ENCODE measurements at regions not wholly inside any gene's neighbourhood (a gene's known extent, or its start where the extent isn't known, plus 50 kb on each side); places are given as distances from the start of the nearest gene placed in this dataset.

DNA sequence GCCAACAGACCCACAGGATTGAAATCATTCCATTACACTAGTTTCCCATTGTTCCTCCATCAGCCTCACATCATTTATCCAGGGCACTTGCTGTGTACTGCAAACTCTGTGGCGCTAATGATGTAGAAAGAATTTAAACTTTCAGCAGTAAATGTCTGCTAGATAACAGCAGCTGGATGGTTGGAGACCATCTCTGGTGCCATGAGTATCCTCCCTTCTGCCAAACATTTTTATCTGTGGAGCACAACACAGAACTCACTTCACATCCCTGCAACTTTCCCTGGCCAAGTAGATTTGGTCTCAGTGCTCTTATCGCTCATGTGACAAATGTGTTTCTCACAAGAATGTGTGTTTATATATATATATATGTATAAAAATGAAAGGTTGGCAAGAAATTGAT, 481.9 kb downstream of the FGF9 start:
- no peak overlapping the region for H3K4me3 ChIP-seq (ENCODE audit: low read depth, low read length)
- TF ChIP-seq, protein P1, sequence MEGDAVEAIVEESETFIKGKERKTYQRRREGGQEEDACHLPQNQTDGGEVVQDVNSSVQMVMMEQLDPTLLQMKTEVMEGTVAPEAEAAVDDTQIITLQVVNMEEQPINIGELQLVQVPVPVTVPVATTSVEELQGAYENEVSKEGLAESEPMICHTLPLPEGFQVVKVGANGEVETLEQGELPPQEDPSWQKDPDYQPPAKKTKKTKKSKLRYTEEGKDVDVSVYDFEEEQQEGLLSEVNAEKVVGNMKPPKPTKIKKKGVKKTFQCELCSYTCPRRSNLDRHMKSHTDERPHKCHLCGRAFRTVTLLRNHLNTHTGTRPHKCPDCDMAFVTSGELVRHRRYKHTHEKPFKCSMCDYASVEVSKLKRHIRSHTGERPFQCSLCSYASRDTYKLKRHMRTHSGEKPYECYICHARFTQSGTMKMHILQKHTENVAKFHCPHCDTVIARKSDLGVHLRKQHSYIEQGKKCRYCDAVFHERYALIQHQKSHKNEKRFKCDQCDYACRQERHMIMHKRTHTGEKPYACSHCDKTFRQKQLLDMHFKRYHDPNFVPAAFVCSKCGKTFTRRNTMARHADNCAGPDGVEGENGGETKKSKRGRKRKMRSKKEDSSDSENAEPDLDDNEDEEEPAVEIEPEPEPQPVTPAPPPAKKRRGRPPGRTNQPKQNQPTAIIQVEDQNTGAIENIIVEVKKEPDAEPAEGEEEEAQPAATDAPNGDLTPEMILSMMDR (IDR thresholded peaks at IDR 0.05; ENCODE audit: low read depth, low read length), result no peak

DNA sequence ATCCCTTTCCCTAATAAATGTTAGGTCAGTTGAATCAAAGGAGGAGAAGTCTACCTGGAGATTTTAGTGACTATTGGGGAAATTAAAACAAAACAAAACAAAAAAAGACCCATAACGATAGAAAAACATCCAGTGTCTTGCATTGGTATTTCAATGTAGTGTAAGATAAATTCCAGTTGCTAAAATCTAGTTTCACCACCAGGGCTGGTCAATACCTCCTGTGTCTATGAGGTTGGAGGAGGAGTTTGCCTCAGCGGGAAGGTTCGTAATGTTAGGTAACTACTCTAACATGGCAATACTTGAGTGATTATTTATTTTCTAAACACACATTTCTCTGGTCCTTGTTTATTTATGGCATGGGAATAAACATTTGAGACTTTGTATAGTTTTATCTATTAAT, 483.2 kb downstream of the FGF9 start:
- no peak overlapping the region for H3K4me3 ChIP-seq (ENCODE audit: low read depth, low read length)
- TF ChIP-seq, protein P1 (IDR thresholded peaks at IDR 0.05; ENCODE audit: low read depth, low read length), result no peak

DNA sequence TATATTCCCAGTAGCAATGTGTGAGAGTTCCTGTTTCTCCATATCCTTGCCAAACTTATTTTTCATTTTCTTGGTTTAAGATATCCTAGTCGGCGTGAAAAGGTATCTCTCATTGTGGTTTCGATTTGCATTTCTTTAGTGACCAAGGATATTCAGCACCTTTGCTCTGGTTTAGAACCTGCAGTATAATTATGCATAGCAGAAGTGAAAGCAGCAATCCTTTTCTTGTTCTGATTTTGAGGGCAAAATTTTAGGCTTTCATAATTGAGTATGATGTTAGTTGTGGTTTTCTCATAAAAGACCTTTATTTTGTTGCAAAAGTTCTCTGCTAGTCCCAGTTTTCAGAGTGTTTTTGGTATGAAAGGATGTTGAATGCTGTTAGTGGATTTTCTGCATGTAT, 491.0 kb downstream of the FGF9 start:
- TF ChIP-seq, protein P1 (IDR thresholded peaks at IDR 0.05; ENCODE audit: low read depth, low read length), result no peak
- no peak overlapping the region for H3K4me3 ChIP-seq (ENCODE audit: low read depth, low read length)

DNA sequence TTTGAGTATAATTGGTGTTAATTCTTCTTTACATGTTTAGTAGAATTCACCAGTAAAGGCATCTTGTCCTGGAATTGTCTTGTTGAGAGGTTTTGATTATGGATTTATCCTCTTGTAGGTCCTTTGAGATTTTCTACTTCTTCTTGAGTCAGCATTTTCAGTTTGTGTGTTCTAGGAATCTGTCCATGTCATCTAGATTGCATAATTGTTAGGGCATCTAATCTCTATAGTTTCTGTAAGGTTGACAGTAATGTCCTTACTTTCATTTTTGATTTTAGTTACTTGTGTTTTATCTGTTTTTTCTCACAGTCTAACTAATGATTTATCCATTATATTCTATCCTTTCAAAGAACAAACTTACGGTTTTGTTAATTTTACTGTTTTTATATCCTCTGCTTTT, 492.0 kb downstream of the FGF9 start:
- TF ChIP-seq, protein P1 (IDR thresholded peaks at IDR 0.05; ENCODE audit: low read depth, low read length), result no peak
- no peak overlapping the region for H3K4me3 ChIP-seq (ENCODE audit: low read depth, low read length)

DNA sequence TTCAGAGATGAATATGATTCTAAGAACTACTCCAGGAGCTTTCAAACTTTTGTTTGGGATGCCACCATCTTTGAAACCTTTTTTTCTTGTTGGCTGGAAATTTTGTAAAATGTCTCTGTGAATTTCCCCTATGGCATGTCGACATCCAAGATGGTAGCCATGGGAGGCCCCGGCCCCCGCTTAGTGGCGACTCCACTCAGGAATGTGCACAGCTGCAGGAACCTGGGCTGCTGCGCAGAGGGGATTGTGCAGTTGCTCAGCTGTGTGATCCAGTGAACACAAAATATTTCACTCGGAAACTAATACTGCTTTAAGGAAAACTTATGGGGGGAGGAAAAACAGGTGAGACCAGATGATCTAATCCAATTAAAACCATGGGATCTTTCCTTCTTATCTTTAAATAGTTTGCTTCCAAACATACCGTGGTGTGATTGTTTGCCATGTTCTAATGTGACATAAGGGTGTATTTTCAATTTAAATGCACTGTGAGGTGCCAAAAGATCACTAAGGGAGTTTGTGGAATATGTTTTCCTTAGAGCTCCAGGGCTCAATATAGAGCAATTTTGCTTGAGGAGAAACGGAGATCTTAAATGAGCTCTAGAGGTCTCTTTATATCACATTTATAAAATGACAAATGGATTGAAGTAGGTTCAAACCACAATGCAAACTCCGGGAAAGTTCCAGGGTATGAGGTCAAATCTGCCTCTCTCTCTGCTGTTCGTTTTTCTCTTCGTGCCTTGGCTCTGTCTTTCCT, 497.7 kb downstream of the FGF9 start:
- TF ChIP-seq, protein P1 (IDR thresholded peaks at IDR 0.05; ENCODE audit: low read depth, low read length), result no peak

DNA sequence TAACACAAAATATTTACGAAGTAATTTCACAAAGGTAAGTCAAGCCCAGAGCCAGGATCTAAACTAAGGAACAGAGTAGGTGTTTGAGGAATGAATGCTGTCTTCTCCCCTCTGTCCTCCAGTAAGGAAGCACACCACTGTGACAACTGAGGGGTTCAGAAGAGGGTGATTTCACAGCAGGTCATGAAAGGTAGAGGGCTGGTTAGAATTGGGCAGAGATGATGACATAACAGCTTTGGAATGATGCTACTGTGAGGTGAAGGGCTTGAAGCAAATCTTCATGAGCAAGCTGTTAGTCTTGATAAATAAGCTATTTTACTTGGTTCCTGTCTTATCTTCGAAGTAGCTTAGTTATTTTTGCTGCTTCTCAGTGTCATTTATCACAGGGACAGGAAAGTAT, 498.6 kb downstream of the FGF9 start:
- no peak overlapping the region for H3K4me3 ChIP-seq (ENCODE audit: low read depth, low read length)
- TF ChIP-seq, protein P1 (IDR thresholded peaks at IDR 0.05; ENCODE audit: low read depth, low read length), result no peak

More for the DNA sequence above, 497.7 kb downstream of the FGF9 start:
- no peak overlapping the region for H3K4me3 ChIP-seq (ENCODE audit: low read depth, low read length)

DNA sequence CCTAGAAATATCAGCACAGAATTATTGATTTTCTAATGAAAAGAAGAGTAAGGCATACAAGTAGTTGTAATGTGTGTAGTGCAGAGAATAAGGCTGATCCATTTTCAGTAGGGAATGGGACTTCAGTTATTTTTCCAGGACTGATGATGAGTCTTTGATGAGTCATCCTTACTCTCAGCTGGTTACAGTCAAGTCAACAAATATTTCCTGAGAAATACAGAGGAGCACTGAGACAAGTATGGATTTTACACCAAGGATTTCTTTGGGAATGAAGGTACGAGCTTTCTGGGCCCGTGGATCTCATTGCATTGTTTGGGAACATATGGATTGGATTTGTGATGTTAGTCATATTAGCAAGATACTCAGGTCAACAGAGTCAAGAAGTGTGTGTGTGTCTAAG, 502.7 kb downstream of the FGF9 start:
- TF ChIP-seq, protein P1 (IDR thresholded peaks at IDR 0.05; ENCODE audit: low read depth, low read length), result no peak
- no peak overlapping the region for H3K4me3 ChIP-seq (ENCODE audit: low read depth, low read length)

Data from WI38 (cell line).